DOHH2 (cell line): ENCODE measurements at regions not wholly inside any gene's neighbourhood (a gene's known extent, or its start where the extent isn't known, plus 50 kb on each side); places are given as distances from the start of the nearest gene placed in this dataset.

Experiments
- CTCF ChIP-seq: fragments of 200-600 bp; sonication (generic); IDR thresholded peaks from one replicate; pipeline ENCODE4 v1.5.1; 2014; ENCODE audit warnings: antibody characterized with exemption, mild to moderate bottlenecking, low read depth, low read length; ENCODE audit not compliant: poor library complexity, severe bottlenecking
- EZH2phosphoT487 ChIP-seq: fragments of 200-600 bp; sonication (generic); IDR thresholded peaks from 2 replicates; pipeline ENCODE4 v1.6.1; 2017; ENCODE audit warnings: borderline replicate concordance, mild to moderate bottlenecking, antibody characterized with exemption, low read length, moderate library complexity, mixed read lengths

- TF ChIP-seq CTCF (no peak), EZH2phosphoT487 (no peak)
Observed at GRCh38 chrX:109927663-109928273, 75.1 kb upstream of the TMEM164 start.
